BE2C (cell line): ENCODE measurements at regions not wholly inside any gene's neighbourhood (a gene's known extent, or its start where the extent isn't known, plus 50 kb on each side); places are given as distances from the start of the nearest gene placed in this dataset.

Source experiments
- DNase-seq: peaks from one replicate; pipeline ENCODE4 v3.0.0-alpha.2; 2020
- H3K27me3 ChIP-seq: fragments of 250-450 bp; sonication (Bioruptor Pico); 2 replicates; pipeline ENCODE4 v1.5.1; 2020; ENCODE audit warnings: mild to moderate bottlenecking
- H3K36me3 ChIP-seq: fragments of 250-450 bp; sonication (Bioruptor Pico); 2 replicates; pipeline ENCODE4 v1.5.1; 2020; ENCODE audit warnings: mild to moderate bottlenecking
- H3K4me1 ChIP-seq: fragments of 250-450 bp; sonication (Bioruptor Pico); 2 replicates; pipeline ENCODE4 v1.5.1; 2020
- H3K4me3 ChIP-seq: 2 replicates; pipeline ENCODE4 v1.5.1; 2011; ENCODE audit warnings: low read depth, low read length
- H3K9me3 ChIP-seq: fragments of 250-450 bp; sonication (Bioruptor Pico); 2 replicates; pipeline ENCODE4 v1.5.1; 2020
- TF ChIP-seq, protein P1 (sequence below): IDR thresholded peaks from 2 replicates; pipeline ENCODE4 v1.5.1; 2012; ENCODE audit warnings: mild to moderate bottlenecking, low read depth, low read length

DNA sequence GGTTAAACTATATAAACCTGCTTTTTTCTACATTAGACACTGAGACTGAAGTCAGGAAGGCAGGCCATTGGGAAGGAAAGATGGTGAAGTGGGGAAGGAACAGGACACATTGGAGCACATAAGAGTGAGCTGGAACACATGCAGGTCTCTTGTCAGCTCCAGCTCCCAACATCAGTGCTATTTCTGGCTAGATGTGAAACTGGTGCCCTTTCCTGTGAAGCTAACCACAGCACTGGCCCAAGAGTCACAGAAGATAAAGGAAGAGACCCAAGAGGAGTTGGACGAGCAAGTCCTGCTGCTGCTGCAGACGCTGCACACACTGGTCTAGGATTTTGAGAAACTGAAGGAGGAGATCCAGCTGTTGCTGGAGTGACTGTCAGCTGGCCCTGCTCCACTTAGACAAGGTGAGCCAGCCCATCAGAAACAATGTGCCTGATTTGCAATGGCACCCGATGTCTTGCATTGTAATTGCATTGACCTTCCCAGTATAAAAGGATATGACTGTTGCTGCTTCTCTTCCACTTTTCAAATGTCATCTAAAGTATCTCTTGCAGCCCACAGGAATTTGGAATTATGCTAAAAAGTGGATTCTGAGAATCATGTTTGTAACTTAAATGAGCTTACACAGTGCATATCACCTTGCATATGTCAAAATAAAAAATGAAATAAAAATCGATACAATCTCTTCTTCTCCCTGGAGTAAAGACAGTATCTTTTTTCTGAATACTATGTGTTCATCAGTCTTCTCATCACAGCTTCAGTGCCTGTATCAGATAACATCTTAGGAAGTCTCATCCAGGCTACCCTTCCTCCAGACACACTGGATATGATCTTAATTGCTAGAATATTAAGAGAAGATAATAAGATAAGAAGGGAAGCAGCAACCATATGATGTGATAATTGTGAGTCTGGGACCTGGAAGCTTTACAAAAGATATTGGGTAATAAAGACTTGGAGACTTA is 230.7 kb upstream of the SPRY2 start:
- H3K9me3 ChIP-seq = no peaks in the 10 kb centered on the region
- no peaks in the 10 kb centered on the region for H3K27me3 ChIP-seq
- TF ChIP-seq, protein P1, sequence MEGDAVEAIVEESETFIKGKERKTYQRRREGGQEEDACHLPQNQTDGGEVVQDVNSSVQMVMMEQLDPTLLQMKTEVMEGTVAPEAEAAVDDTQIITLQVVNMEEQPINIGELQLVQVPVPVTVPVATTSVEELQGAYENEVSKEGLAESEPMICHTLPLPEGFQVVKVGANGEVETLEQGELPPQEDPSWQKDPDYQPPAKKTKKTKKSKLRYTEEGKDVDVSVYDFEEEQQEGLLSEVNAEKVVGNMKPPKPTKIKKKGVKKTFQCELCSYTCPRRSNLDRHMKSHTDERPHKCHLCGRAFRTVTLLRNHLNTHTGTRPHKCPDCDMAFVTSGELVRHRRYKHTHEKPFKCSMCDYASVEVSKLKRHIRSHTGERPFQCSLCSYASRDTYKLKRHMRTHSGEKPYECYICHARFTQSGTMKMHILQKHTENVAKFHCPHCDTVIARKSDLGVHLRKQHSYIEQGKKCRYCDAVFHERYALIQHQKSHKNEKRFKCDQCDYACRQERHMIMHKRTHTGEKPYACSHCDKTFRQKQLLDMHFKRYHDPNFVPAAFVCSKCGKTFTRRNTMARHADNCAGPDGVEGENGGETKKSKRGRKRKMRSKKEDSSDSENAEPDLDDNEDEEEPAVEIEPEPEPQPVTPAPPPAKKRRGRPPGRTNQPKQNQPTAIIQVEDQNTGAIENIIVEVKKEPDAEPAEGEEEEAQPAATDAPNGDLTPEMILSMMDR = no peak
- DNase-seq = peak; percentile 18
- H3K4me1 ChIP-seq = peaks cover 12% of the 10 kb centered on the region
- H3K4me3 ChIP-seq = no peak overlapping the region
- H3K36me3 ChIP-seq = no peaks in the 10 kb centered on the region

DNA sequence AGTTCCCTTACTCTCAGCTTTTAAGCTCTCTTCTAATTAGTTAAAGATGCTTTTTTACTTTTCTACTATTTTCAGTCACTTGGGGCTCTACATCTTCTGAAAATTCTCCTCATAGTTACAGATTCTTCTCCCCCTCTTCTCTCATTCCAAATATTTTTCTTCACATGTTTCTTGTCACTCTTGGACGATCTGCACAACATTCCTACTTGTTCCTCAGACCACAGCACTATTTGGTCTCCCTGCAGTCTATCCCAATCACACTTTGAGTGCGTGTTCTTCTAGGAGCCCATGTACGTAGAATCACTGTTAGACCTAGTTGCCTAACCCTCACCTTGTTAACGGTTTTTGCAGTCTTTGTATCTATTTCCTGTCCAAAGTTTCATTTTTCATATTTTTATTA is 222.5 kb upstream of the SPRY2 start:
- H3K27me3 ChIP-seq = no peaks in the 10 kb centered on the region

DNA sequence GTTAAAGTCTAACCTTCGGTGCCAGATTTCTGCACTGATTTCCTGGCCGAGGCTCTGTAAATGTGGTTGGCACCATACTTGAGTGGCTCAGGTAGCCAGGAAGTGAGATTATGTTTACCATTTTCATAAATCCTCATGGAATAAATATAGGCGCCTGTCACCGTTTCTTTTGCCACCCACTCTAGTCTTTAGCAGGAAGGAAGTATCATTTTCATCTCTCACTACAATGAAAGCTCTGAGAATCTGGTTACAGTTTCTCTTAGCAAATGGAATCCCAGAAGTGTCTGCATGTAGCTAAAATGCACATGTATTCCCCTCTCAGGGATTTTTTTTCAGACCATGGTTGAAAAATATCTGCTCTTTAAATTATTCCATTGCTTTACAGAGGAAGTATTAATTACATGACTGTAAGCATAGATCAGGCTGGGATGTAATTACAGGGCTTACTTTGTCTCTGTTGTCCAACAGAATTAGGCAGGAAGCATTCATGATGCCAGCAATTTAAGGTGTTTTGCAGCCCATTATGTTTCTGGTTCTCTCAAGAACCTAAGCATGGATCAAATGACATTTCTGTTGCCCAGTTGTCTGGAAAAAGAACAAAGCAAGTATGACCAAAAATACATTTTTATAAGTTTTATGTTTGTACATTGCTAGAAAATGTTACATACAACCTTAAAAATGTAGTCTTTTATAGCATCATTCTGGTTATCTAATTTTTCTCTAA is 221.7 kb upstream of the SPRY2 start:
- no peak for DNase-seq
- H3K9me3 ChIP-seq = no peaks in the 10 kb centered on the region
- H3K36me3 ChIP-seq = no peaks in the 10 kb centered on the region
- TF ChIP-seq, protein P1 = no peak
- no peak overlapping the region for H3K4me3 ChIP-seq
- peaks cover 8% of the 10 kb centered on the region for H3K4me1 ChIP-seq
- H3K27me3 ChIP-seq = no peaks in the 10 kb centered on the region

More for the DNA sequence above, 222.5 kb upstream of the SPRY2 start:
- Histone ChIP-seq H3K9me3 (no peaks in the 10 kb centered on the region), H3K36me3 (no peaks in the 10 kb centered on the region), H3K4me3 (no peak overlapping the region), H3K4me1 (peaks cover 8% of the 10 kb centered on the region)
- TF ChIP-seq, protein P1 = no peak
- no peak for DNase-seq

DNA sequence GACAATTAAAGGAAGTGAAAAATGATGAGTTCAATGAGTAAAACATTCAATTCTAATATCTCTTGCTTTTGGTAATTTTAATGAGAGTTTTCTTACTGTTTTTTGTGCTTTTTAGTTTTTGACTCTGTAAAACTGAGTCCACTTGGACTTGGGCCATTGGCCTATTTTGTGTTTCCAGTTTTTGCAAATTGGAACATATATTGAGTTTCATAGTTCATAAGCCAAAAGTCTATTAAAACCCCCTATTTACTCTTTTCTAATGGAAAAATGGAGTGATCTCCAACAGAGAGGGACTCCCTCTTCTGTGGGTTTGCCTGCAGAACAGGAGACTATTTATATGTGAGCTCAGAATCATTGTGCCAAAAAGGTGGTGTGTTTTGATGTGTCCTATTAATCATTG is 219.7 kb upstream of the SPRY2 start:
- peaks cover 8% of the 10 kb centered on the region for H3K4me1 ChIP-seq
- no peak overlapping the region for H3K4me3 ChIP-seq
- DNase-seq = no peak
- no peaks in the 10 kb centered on the region for H3K27me3 ChIP-seq
- H3K9me3 ChIP-seq = no peaks in the 10 kb centered on the region
- TF ChIP-seq, protein P1 = no peak
- no peaks in the 10 kb centered on the region for H3K36me3 ChIP-seq

DNA sequence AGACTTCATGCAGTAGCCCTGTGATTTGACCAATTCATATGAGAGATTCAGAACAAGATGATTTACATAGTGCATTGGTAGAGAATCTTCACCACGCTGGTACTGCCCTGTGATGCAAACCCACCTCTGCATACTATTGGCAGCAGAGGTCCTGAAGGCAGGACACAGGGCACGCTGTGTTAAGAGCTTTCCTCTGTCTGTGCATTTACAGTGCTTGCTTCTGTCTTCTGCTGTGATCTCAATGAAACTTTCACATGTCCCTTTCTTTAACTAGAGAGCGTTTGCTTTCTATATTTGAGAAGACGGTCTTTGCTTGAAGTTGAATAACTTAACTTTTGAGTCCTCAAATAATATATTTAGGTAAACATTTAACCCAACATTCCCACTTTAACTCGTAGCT is 219.0 kb upstream of the SPRY2 start:
- TF ChIP-seq, protein P1 = no peak
- no peaks in the 10 kb centered on the region for H3K9me3 ChIP-seq
- no peaks in the 10 kb centered on the region for H3K27me3 ChIP-seq
- no peaks in the 10 kb centered on the region for H3K36me3 ChIP-seq
- peaks cover 8% of the 10 kb centered on the region for H3K4me1 ChIP-seq
- H3K4me3 ChIP-seq = no peak overlapping the region
- DNase-seq = no peak
